ENCODE measurements at regions not wholly inside any gene's neighbourhood (a gene's known extent, or its start where the extent isn't known, plus 50 kb on each side); places are given as distances from the start of the nearest gene placed in this dataset.
"Not testable (repeated sequence)": the region's sequence is repeated elsewhere in the genome, so short reads cannot be mapped to it uniquely, and the experiment has no call there.

DNA sequence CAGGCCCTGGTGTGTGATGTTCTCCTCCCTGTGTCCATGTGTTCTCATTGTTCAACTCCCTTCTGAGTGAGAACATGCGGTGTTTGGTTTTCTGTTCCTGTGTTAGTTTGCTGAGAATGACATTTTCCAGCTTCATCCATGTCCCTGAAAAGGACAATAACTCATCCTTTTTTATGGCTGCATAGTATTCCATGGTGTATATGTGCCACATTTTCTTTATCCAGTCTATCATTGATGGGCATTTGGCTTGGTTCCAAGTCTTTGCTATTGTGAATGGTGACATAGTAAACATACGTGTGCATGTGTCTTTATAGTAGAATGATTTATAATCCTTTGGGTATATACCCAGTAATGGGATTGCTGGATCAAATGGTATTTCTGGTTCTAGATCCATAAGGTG is 964.6 kb upstream of the CITED2 start:
- not testable (repeated sequence) for DNase-seq

GRCh38 chr6:140321891-140322290 is 947.4 kb upstream of the CITED2 start:
- no peak for DNase-seq

DNA sequence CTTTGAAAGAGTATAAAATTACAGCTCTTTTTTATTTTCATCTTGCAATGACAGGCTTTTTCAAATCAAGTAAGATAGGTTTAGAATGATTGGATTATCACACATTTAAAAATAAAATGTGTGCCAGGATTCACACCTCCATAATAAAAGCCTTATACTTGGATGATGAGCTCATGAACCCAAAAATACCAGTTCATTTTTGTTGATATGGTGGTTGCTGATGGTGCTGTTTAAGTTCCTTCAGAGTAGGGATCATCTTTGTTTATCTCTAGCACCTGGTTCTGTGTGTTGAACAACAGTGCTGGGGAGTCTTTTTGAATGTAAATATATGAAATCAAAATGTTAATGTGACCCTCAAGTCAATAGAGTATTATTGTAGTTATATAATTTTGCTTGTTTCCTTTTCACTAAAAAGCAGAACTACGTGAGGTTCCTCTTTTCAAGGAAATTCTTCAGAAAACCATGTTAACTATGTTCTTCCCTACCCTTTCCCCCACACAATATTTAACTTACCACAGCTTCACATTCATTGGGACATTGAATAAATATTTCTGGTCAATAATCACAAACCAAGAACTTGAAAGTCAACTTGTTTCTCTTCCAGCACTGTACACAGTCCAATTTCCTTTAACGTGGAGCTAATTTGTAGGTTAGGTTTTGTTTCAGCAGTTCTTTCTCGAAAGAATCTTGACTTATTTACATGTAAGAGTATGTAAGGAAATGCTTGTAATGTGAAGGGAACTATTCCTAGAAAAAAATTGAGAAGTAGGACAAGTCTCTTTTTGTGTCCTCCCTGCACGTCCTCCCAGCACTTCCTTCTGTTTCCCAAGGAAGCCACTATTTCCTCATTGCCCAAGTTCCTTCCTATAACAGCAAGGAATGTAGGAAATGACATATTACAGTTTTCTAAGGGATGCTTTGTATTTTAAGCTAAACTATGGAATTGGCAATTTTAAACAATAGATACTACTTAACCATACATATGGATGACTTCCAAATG is 945.9 kb upstream of the CITED2 start:
- no peak for DNase-seq

DNA sequence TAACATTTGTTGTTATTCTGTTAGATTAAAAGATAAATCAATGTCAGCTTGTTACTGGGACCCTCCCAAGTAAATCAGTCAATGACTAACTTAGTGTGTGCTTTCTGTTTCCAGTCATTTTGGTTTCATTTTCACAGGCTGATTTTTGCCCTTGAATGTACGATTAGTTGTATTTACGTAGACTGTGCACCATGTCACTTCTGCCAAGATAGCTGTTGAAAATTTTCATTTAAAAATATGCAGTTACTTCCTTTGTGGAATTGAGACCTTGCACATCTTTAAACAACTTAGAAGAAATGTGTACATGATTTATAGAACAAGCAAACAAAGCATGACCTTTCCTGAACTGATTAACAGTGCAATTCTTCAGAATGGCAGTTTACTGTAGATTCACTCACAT is 944.8 kb upstream of the CITED2 start:
- no peak for DNase-seq

- DNase-seq = no peak
These were observed 944.0 kb upstream of the CITED2 start for GRCh38 chr6:140318408-140318807.

GRCh38 chr6:140317950-140318349 is 943.5 kb upstream of the CITED2 start:
- DNase-seq = no peak

DNA sequence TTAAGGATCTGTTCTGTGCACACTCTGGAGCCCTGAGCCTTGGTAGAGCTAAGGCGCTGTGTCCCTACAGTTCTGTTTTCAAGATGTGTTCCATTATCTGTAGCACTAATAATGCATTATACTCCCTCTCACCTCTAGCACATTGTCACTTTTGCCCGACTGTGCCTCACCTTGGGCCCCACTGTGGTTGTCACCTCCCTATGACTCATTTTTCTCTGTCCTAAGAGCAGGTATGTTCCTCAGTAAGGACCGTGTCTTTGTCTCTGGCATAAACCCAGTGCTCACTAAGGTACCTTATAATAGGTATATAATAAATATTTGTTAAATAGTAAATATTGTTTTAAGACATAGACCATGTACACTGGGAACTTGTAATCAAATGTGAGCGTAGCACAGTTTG is 942.5 kb upstream of the CITED2 start:
- no peak for DNase-seq

GRCh38 chr6:140314682-140315081 is 940.2 kb upstream of the CITED2 start:
- no peak for DNase-seq

- DNase-seq = no peak
These were observed 936.7 kb upstream of the CITED2 start for GRCh38 chr6:140311146-140311545.

DNA sequence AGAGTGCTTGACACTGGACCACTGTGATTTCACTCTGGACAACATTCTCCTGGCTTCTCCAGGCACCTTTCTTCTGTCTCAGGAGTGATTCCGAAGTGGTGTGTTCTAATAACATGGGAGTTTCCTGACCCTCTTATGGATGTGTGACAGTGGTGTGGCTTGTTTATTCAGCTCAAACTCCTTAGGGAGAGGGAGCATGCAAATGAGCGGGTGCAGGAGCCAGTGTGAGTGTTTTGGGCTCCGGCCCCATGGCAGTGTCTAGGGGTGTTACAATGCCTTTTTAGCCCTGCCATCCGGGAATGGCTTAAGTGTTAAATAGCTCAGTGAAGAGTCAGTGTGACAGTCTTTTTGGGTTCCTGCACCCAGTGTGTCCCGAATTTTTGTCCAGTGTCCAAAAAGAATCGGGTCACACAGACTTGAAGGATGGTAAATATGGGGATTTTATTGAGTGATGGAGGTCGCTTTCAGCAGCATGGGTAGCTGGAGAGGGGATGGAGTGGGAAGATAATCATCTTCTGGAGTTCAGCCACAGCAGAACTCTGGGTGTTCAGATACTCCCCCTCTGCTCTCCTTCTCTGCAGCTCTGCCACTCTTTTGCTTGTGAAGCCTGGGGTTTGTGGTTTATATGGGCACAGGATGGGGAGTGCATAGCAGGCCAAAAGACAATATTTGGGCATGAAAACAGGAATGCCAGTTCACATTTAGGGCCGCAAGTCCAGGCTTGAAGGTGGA is 928.9 kb upstream of the CITED2 start:
- no peak for DNase-seq

GRCh38 chr6:140300331-140300730 is 925.9 kb upstream of the CITED2 start:
- no peak for DNase-seq

GRCh38 chr6:140289186-140289585 is 914.7 kb upstream of the CITED2 start:
- DNase-seq = no peak

DNA sequence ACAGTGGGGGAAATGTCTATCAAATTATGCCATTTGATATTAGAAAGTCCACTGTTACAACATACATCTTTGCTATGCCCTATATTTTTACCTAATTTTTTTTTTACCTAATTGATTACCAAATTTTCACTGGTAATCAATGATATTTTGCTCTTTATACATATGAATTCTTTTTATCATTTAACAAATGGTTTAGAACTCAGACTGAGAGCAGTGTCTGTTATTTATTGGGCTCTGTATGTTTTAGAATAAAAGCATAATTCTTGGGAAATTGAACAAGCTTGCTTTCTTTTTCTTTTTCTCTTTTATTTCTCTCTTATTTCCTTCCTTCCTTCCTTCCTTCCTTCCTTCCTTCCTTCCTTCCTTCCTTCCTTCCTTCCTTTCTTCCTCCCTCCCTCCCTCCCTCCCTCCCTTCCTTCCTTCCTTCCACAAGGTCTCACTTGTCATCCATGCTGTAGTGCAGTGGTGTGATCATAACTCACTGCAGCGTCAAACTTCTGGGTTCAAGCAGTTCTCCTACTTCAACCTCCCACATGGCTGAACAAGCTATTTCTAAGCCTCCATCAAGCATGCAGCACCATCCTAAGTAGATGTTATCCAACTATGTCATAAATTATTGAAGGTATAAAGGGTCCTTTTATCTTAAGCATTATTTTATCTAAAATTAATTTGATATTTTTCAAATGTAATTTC is 911.7 kb upstream of the CITED2 start:
- DNase-seq = no peak

DNA sequence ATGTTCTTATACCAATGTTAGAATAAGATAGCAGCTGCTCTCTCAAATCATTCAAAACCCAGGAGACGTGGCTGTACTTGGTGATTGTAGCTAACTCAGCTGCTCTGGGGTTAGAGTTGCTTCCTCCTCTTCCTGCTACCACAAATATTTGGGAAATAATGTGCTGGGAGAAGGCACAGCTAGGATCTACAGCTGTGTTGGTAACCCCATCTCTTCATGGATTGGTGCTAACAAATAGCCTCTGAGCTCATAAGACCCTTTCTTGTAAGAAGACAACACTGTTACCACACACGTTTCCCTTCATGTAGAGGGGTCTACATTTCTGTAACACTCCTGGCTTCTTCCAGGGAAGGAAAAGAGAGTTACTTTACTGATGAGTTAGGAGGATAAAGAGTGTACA is 911.0 kb upstream of the CITED2 start:
- no peak for DNase-seq

GRCh38 chr6:140284871-140285270 is 910.4 kb upstream of the CITED2 start:
- DNase-seq = no peak

GRCh38 chr6:140283197-140283596 is 908.7 kb upstream of the CITED2 start:
- DNase-seq = no peak

- no peak for DNase-seq
These were observed 907.3 kb upstream of the CITED2 start for GRCh38 chr6:140281767-140282166.

- no peak for DNase-seq
These were observed 906.8 kb upstream of the CITED2 start for GRCh38 chr6:140281236-140281635.

- DNase-seq = no peak
These were observed 902.3 kb upstream of the CITED2 start for GRCh38 chr6:140276719-140277118.

DNA sequence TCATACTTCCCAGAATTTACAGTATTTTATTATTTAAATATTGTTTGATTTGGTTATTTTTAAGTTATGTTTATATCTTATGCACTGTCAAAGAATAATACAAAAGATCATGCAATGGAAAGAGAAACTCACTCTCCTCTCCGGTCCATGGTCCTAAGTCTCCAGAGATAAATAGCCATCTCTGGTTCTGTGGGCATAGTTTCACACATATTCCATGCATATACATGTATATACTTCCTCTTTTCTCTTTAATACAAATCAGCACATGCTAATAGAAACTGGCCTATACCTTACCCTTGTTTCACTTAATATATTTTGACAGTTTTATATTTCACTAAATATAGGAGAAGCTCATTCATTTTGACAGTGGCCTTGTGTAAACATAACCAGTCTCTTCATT is 901.7 kb upstream of the CITED2 start:
- no peak for DNase-seq

DNA sequence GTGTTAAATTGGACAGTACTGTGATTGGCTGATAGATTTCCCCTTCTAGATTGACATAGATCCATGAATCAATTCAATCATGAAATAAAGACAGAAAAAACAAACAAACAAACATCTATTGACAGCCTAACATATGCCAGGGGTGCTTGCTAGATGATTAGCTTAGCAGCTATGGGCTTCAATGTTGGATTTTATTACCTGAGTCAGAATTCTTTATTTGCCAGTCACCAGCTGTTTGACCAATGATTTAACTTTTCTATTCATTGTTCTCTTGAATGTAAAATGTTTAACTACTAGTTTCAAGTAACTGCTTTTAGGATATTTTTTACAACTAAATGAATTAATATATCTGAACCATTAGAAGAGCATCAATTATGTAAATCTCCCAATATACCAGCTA is 901.3 kb upstream of the CITED2 start:
- no peak for DNase-seq

GRCh38 chr6:140274548-140274947 is 900.1 kb upstream of the CITED2 start:
- no peak for DNase-seq

DNA sequence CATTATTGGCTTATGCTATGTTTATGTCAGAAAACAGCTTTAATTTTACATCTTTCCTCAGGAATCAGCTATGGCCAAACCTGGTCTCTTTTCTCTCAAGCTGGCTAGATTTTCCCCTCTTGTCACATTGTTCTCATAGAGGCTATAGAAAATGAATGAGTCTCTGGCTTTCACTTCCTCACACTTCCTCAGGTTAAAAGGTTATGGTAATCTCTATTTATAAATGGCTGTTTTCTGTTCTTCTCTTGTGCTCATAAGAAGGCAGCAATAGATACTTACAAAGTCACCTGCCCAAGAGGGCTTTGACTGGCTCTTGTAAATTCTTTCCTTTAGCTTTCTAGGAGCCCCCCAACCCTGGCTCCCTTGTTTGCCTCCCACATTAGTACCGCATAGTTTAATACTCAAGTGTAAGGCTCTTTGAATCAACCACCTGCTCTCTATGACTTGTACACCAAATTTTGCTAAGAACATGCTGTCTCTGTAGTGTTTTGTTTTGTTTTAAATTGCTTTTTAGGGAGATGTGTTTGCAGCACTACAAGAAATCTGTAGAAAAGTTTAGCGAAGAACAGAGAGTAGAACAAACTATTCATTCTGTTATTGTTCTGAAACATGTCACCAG is 897.4 kb upstream of the CITED2 start:
- no peak for DNase-seq

All from NCI-H510A (cell line).